NCI-H446 (cell line): ENCODE measurements at regions not wholly inside any gene's neighbourhood (a gene's known extent, or its start where the extent isn't known, plus 50 kb on each side); places are given as distances from the start of the nearest gene placed in this dataset.

ENCODE experiments used
- DNase-seq, 2 experiments: peaks; one replicate each; lab custom pipeline; 2025; lab: John Stamatoyannopoulos, UW

GRCh38 chrX:8869812-8870211, 68.6 kb upstream of the FAM9A start:
- no peak for DNase-seq

GRCh38 chrX:8868906-8869305, 67.7 kb upstream of the FAM9A start:
- no peak for DNase-seq

GRCh38 chrX:8868070-8868773, 67.0 kb upstream of the FAM9A start:
- no peak for DNase-seq

- no peak for DNase-seq
These were observed 66.2 kb upstream of the FAM9A start for GRCh38 chrX:8867406-8867805.

GRCh38 chrX:8864161-8864560, 63.0 kb upstream of the FAM9A start:
- DNase-seq: no peak

GRCh38 chrX:8861908-8862307, 60.7 kb upstream of the FAM9A start:
- no peak for DNase-seq

GRCh38 chrX:8851231-8851886, 50.2 kb upstream of the FAM9A start:
- no peak for DNase-seq
